Endodermal cell (in vitro differentiated cells): ENCODE measurements at regions not wholly inside any gene's neighbourhood (a gene's known extent, or its start where the extent isn't known, plus 50 kb on each side); places are given as distances from the start of the nearest gene placed in this dataset.

Source experiments
- DNase-seq: peaks from one replicate; pipeline ENCODE4 v3.0.0-alpha.2; 2017
- H3K27ac ChIP-seq: 2 replicates; pipeline ENCODE4 v1.5.1; 2013; ENCODE audit warnings: mild to moderate bottlenecking, low read depth, low read length, moderate library complexity
- H3K27me3 ChIP-seq: 2 replicates; pipeline ENCODE4 v1.6.1; 2013; ENCODE audit warnings: mild to moderate bottlenecking, low read length, moderate library complexity; ENCODE audit not compliant: insufficient read depth, control insufficient read depth, poor library complexity, severe bottlenecking
- H3K36me3 ChIP-seq: 2 replicates; pipeline ENCODE4 v1.7.0; 2013; ENCODE audit warnings: mild to moderate bottlenecking, low read length, moderate library complexity; ENCODE audit not compliant: control insufficient read depth, insufficient read depth
- H3K4me1 ChIP-seq: one replicate; pipeline ENCODE4 v1.7.0; 2013; ENCODE audit warnings: low read length; ENCODE audit not compliant: control insufficient read depth, insufficient read depth
- H3K4me3 ChIP-seq: 2 replicates; pipeline ENCODE4 v1.5.1; 2013; ENCODE audit warnings: mild to moderate bottlenecking, low read length, moderate library complexity
- H3K9ac ChIP-seq: 2 replicates; pipeline ENCODE4 v1.6.1; 2013; ENCODE audit warnings: mild to moderate bottlenecking, low read length, moderate library complexity; ENCODE audit not compliant: poor library complexity, severe bottlenecking; ENCODE audit errors: extremely low read depth
- H3K9me3 ChIP-seq: 2 replicates; pipeline ENCODE4 v1.6.1; 2013; ENCODE audit warnings: mild to moderate bottlenecking, low read length, moderate library complexity; ENCODE audit not compliant: control insufficient read depth
- H3K27ac Mint-ChIP-seq: 2 replicates; pipeline ENCODE4 v1.8.0; 2020; ENCODE audit warnings: mixed read lengths
- H3K27me3 Mint-ChIP-seq: 2 replicates; pipeline ENCODE4 v1.8.0; 2021; ENCODE audit warnings: mild to moderate bottlenecking, mixed read lengths; ENCODE audit not compliant: insufficient read depth
- H3K36me3 Mint-ChIP-seq: 2 replicates; pipeline ENCODE4 v1.8.0; 2020; ENCODE audit warnings: low read depth, mixed read lengths
- H3K4me1 Mint-ChIP-seq: 2 replicates; pipeline ENCODE4 v1.8.0; 2020; ENCODE audit warnings: mixed read lengths
- H3K4me3 Mint-ChIP-seq: 2 replicates; pipeline ENCODE4 v1.8.0; 2020; ENCODE audit warnings: mild to moderate bottlenecking, moderate library complexity, mixed read lengths
- H3K9me3 Mint-ChIP-seq: 2 replicates; pipeline ENCODE4 v1.8.0; 2020; ENCODE audit warnings: mild to moderate bottlenecking, mixed read lengths
- CTCF ChIP-seq: fragments of 200-600 bp; sonication (generic); conservative IDR thresholded peaks from 2 replicates; pipeline ENCODE4 v1.5.0; 2021; ENCODE audit warnings: antibody characterized with exemption, mild to moderate bottlenecking
- WGBS, 2 experiments: methylation state at CpG; one replicate each; pipeline versions ENCODE4 v1.1.5 to v1.1.7; 2013; ENCODE audit warnings: missing lambda C conversion rate in 2 of 2, mixed read lengths in 1 of 2; ENCODE audit not compliant: insufficient coverage in 1 of 2, insufficient read length in 1 of 2; 5-methylcytosine and 5-hydroxymethylcytosine counted together

GRCh38 chr19:29323021-29323430, 110.1 kb upstream of the UQCRFS1 start:
- H3K4me3 ChIP-seq = no peak overlapping the region
- DNase-seq = peak; percentile 16
- no peaks in the 10 kb centered on the region for H3K9me3 ChIP-seq
- WGBS, 2 experiments = 86 to 88% methylated on average over 8 to 9 of the region's 9 CpGs
- no peak for TF ChIP-seq CTCF
- no peaks in the 10 kb centered on the region for H3K27me3 ChIP-seq
- H3K36me3 Mint-ChIP-seq = no peaks in the 10 kb centered on the region
- H3K4me3 Mint-ChIP-seq = no peak overlapping the region
- H3K27me3 Mint-ChIP-seq = peaks cover 24% of the 10 kb centered on the region
- H3K4me1 ChIP-seq = no peaks in the 10 kb centered on the region
- no peaks in the 10 kb centered on the region for H3K36me3 ChIP-seq
- no peak overlapping the region for H3K9ac ChIP-seq
- H3K4me1 Mint-ChIP-seq = peaks cover 4% of the 10 kb centered on the region
- H3K27ac ChIP-seq = no peak overlapping the region
- H3K9me3 Mint-ChIP-seq = no peaks in the 10 kb centered on the region
- no peak overlapping the region for H3K27ac Mint-ChIP-seq

GRCh38 chr19:29323440-29324290, 110.7 kb upstream of the UQCRFS1 start:
- Histone ChIP-seq H3K9me3 (no peaks in the 10 kb centered on the region), H3K4me1 (no peaks in the 10 kb centered on the region), H3K4me3 (no peak overlapping the region), H3K27ac (no peak overlapping the region), H3K9ac (no peak overlapping the region), H3K36me3 (no peaks in the 10 kb centered on the region), H3K27me3 (no peaks in the 10 kb centered on the region)
- DNase-seq = peak; percentile 32
- no peak overlapping the region for H3K4me3 Mint-ChIP-seq
- H3K9me3 Mint-ChIP-seq = no peaks in the 10 kb centered on the region
- peaks cover 26% of the 10 kb centered on the region for H3K27me3 Mint-ChIP-seq
- no peak for TF ChIP-seq CTCF
- H3K27ac Mint-ChIP-seq = no peak overlapping the region
- 85 to 86% methylated on average over 8 to 15 of the region's 15 CpGs for WGBS, 2 experiments
- H3K36me3 Mint-ChIP-seq = no peaks in the 10 kb centered on the region
- peaks cover 4% of the 10 kb centered on the region for H3K4me1 Mint-ChIP-seq

GRCh38 chr19:29324291-29324680, 111.3 kb upstream of the UQCRFS1 start:
- H3K4me1 Mint-ChIP-seq = peaks cover 4% of the 10 kb centered on the region
- 97 to 100% methylated on average over 2 to 8 of the region's 8 CpGs for WGBS, 2 experiments
- no peak for TF ChIP-seq CTCF

More at GRCh38 chr19:29324291-29324680, 111.3 kb upstream of the UQCRFS1 start:
- Histone ChIP-seq H3K9ac (no peak overlapping the region), H3K4me1 (no peaks in the 10 kb centered on the region), H3K9me3 (no peaks in the 10 kb centered on the region), H3K27ac (no peak overlapping the region), H3K4me3 (no peak overlapping the region), H3K36me3 (no peaks in the 10 kb centered on the region), H3K27me3 (no peaks in the 10 kb centered on the region)
- no peaks in the 10 kb centered on the region for H3K9me3 Mint-ChIP-seq
- no peaks in the 10 kb centered on the region for H3K36me3 Mint-ChIP-seq
- H3K27ac Mint-ChIP-seq = no peak overlapping the region
- peaks cover 28% of the 10 kb centered on the region for H3K27me3 Mint-ChIP-seq
- no peak for DNase-seq
- H3K4me3 Mint-ChIP-seq = no peak overlapping the region
